ENCODE measurements at regions not wholly inside any gene's neighbourhood (a gene's known extent, or its start where the extent isn't known, plus 50 kb on each side); places are given as distances from the start of the nearest gene placed in this dataset.

GRCh38 chr10:4721999-4722753 is 103.8 kb upstream of the AKR1E2 start:
- TF ChIP-seq TAF1 (IDR thresholded peaks at IDR 0.05; ENCODE audit: low read depth) (no peak), TCF12 (IDR thresholded peaks at IDR 0.05; ENCODE audit: low read depth) (no peak), MAX (IDR thresholded peaks at IDR 0.05) (no peak), TEAD4 (IDR thresholded peaks at IDR 0.05) (no peak), REST (IDR thresholded peaks at IDR 0.05; ENCODE audit: low read depth) (no peak), USF1 (IDR thresholded peaks at IDR 0.05) (no peak), CEBPB (IDR thresholded peaks at IDR 0.05) (no peak), CREB1 (IDR thresholded peaks at IDR 0.05; ENCODE audit: low read depth) (no peak), YY1 (IDR thresholded peaks at IDR 0.05; ENCODE audit: low read depth) (no peak), ZBTB7A (IDR thresholded peaks at IDR 0.05; ENCODE audit: low read depth) (no peak), RAD21 (IDR thresholded peaks at IDR 0.05; ENCODE audit: low read depth) (no peak), FOXM1 (IDR thresholded peaks at IDR 0.05; ENCODE audit: borderline replicate concordance, low read depth) (no peak), EGR1 (IDR thresholded peaks at IDR 0.05) (no peak), EP300 (IDR thresholded peaks at IDR 0.05; ENCODE audit: borderline replicate concordance) (no peak), NFIC (IDR thresholded peaks at IDR 0.05) (no peak)

- TF ChIP-seq EGR1 (IDR thresholded peaks at IDR 0.05) (no peak), USF1 (IDR thresholded peaks at IDR 0.05) (no peak), CEBPB (IDR thresholded peaks at IDR 0.05) (no peak), REST (IDR thresholded peaks at IDR 0.05; ENCODE audit: low read depth) (no peak), TCF12 (IDR thresholded peaks at IDR 0.05; ENCODE audit: low read depth) (no peak), YY1 (IDR thresholded peaks at IDR 0.05; ENCODE audit: low read depth) (no peak)
Observed at GRCh38 chr10:4720463-4720862, 105.5 kb upstream of the AKR1E2 start.

- TF ChIP-seq REST (IDR thresholded peaks at IDR 0.05; ENCODE audit: low read depth) (no peak), CREB1 (IDR thresholded peaks at IDR 0.05; ENCODE audit: low read depth) (no peak), CEBPB (IDR thresholded peaks at IDR 0.05) (no peak)
Observed at GRCh38 chr10:4719671-4720070, 106.3 kb upstream of the AKR1E2 start.

- no peak for TF ChIP-seq ZBTB7A (IDR thresholded peaks at IDR 0.05; ENCODE audit: low read depth)
- TF ChIP-seq RAD21 (IDR thresholded peaks at IDR 0.05; ENCODE audit: low read depth), result no peak
- TF ChIP-seq EGR1 (IDR thresholded peaks at IDR 0.05), result no peak
- no peak for TF ChIP-seq CREB1 (IDR thresholded peaks at IDR 0.05; ENCODE audit: low read depth)
- TF ChIP-seq TEAD4 (IDR thresholded peaks at IDR 0.05), result no peak
- TF ChIP-seq TCF12 (IDR thresholded peaks at IDR 0.05; ENCODE audit: low read depth), result no peak
- TF ChIP-seq USF1 (IDR thresholded peaks at IDR 0.05), result no peak
- no peak for TF ChIP-seq CEBPB (IDR thresholded peaks at IDR 0.05)
- TF ChIP-seq EP300 (IDR thresholded peaks at IDR 0.05; ENCODE audit: borderline replicate concordance), result no peak
- TF ChIP-seq TAF1 (IDR thresholded peaks at IDR 0.05; ENCODE audit: low read depth), result no peak
- no peak for TF ChIP-seq MAX (IDR thresholded peaks at IDR 0.05)
- no peak for TF ChIP-seq YY1 (IDR thresholded peaks at IDR 0.05; ENCODE audit: low read depth)
- TF ChIP-seq NFIC (IDR thresholded peaks at IDR 0.05), result no peak
- no peak for TF ChIP-seq FOXM1 (IDR thresholded peaks at IDR 0.05; ENCODE audit: borderline replicate concordance, low read depth)
- TF ChIP-seq REST (IDR thresholded peaks at IDR 0.05; ENCODE audit: low read depth), result no peak
Observed at GRCh38 chr10:4719036-4719435, 107.0 kb upstream of the AKR1E2 start.

Data from Ishikawa (cell line).